ENCODE measurements at regions not wholly inside any gene's neighbourhood (a gene's known extent, or its start where the extent isn't known, plus 50 kb on each side); places are given as distances from the start of the nearest gene placed in this dataset.

DNA sequence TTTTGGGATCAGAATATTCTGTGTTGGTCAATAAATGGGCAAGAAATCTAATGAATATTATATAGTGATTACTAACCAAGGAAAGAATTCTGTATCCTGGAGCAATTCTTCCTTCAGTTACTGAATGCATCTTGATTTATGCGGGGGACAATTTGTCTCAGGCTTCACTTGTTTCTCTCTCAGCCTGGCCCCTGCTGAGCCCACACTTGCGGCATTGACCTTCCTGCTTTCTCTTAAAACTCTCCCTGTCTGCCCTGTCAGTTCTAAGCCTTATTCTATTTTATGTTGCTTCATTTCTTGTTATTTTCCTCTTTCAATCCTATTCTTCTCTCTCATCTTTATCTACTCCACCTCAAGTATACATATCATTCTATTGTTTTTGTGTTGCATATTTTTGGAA lies 122.1 kb upstream of the TPK1 start:
- DNase-seq = no peak
- Mint-ChIP-seq H3K27me3 (no peaks in the 10 kb centered on the region), H3K36me3 (no peaks in the 10 kb centered on the region), H3K9me3 (peaks cover 8 to 12% of the 10 kb centered on the region in 2 donors), H3K4me1 (peaks cover 0 to 3% of the 10 kb centered on the region in 2 donors), H3K4me3 (no peak overlapping the region), H3K27ac (no peak overlapping the region)
- no peak for ATAC-seq (replicated peaks)

DNA sequence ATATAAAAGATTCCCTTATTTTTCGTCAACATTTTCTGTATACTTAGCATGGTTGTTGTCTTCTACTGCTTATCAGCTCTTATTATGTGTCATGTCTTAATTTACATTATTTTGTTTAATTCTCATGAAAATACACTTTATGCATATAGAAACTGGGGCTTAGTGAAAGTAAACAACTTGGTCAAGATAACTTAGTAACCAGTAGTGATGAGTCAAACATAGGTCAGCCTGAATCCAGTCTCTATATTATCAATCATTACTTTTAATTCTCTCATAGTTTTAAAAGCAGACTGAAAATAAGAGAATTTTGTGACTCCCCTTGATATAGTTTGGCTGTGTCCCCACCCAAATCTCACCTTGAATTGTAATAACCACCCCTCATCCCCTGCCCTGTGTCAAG lies 119.6 kb upstream of the TPK1 start:
- Mint-ChIP-seq H3K9me3 (peaks cover 10 to 16% of the 10 kb centered on the region in 2 donors), H3K4me1 (peaks cover 0 to 3% of the 10 kb centered on the region in 2 donors), H3K27ac (no peak overlapping the region), H3K27me3 (peaks cover 0 to 4% of the 10 kb centered on the region in 2 donors), H3K36me3 (no peaks in the 10 kb centered on the region), H3K4me3 (no peak overlapping the region)
- ATAC-seq (replicated peaks) = peak in 1 of 2 donors; percentile 8
- no peak for DNase-seq

DNA sequence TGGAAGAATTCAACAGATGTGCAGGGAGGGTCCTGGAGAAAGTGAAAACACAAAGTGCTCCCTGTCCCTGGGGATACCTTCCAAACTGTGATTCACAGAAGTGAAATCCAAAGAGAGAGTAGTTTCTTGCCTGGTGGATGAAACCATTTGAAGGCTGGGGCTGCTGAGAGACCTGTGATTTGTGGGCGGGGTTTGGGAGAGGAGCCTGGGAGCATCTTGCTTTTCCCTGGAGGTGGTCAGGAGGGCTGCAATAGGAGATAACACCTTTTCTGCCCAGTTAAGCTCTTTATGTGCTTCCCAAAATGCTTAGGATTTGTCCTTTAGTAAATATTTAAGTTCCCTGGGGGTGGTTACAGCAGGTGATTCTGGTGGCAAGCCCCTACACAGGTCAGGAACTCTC lies 105.3 kb upstream of the TPK1 start:
- Mint-ChIP-seq H3K27me3 (peaks cover 4 to 7% of the 10 kb centered on the region in 2 donors), H3K27ac (no peak overlapping the region), H3K4me3 (no peak overlapping the region), H3K36me3 (no peaks in the 10 kb centered on the region), H3K9me3 (no peaks in the 10 kb centered on the region), H3K4me1 (no peaks in the 10 kb centered on the region)
- ATAC-seq (replicated peaks) (no peak), DNase-seq (no peak)

DNA sequence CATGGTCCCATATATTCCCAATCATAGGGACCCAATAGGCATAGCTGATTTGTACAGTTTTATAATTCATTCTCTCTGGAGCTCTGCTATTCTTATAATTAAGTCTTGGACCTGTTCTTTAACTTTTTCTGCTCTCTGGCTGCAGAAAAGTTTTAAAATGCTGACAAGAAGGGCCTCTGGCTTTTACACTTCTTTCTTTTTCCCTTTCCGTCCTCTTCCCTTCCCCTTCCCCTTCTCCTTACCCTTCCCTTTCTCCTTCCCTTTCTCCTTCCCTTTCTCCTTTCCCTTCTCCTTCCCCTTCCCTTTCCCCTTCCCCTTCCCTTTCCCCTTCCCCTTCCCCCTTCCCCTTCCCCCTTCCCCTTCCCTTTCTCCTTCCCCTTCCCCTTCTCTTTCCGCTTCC lies 101.3 kb upstream of the TPK1 start:
- H3K27ac Mint-ChIP-seq = no peak overlapping the region
- DNase-seq (no peak), ATAC-seq (replicated peaks) (no peak)
- H3K27me3 Mint-ChIP-seq = peaks cover 10 to 12% of the 10 kb centered on the region in 2 donors
- no peak overlapping the region for H3K4me3 Mint-ChIP-seq
- peaks cover 2 to 3% of the 10 kb centered on the region in 2 donors for H3K36me3 Mint-ChIP-seq
- H3K4me1 Mint-ChIP-seq = no peaks in the 10 kb centered on the region
- peaks cover 3 to 5% of the 10 kb centered on the region in 2 donors for H3K9me3 Mint-ChIP-seq

DNA sequence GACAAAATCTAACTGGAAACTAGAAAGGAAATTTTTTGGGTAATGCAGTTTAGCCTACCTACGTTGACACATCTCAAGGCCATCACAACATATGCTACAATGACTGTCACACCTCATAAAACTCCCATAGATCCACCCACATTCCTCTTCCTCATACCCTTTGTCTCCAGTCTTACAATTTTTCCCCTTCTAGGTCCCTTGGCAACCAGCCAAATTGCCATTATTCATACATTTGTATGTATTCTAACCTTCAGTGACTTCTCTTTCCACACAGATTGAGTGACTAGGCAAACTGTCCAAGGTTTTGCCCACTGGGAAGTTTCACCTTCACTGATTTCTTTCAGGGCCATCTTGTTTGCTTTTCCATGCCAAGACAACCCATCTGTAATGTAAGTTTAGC lies 100.5 kb upstream of the TPK1 start:
- DNase-seq (no peak), ATAC-seq (replicated peaks) (no peak)
- Mint-ChIP-seq H3K27me3 (peaks cover 10 to 12% of the 10 kb centered on the region in 2 donors), H3K4me1 (no peaks in the 10 kb centered on the region), H3K4me3 (no peak overlapping the region), H3K9me3 (peaks cover 3 to 5% of the 10 kb centered on the region in 2 donors), H3K36me3 (peaks cover 2 to 3% of the 10 kb centered on the region in 2 donors), H3K27ac (no peak overlapping the region)

DNA sequence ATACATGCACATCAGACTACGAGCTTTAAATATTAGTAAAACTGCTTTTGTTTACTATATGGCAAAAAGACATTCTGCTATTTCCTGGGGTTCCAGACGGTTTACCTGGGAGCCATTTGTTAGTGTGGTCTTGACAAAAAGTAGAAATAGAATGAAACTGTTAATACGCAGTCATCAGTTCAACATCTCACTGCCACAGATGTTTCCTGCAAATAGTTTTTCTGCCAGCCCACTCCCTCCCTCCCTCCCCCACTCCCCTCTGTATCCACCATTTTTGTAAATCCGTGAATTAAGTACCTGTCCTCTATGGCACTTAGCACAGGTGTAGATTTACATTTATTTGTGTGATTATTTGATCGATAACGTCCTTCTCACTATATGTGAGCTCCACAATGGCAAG lies 74.6 kb upstream of the TPK1 start:
- no peak overlapping the region for H3K4me3 Mint-ChIP-seq
- no peak for ATAC-seq (replicated peaks)
- H3K4me1 Mint-ChIP-seq = peaks cover 18 to 19% of the 10 kb centered on the region in 2 donors
- no peaks in the 10 kb centered on the region for H3K36me3 Mint-ChIP-seq
- no peaks in the 10 kb centered on the region for H3K9me3 Mint-ChIP-seq
- H3K27me3 Mint-ChIP-seq = no peaks in the 10 kb centered on the region
- H3K27ac Mint-ChIP-seq = no peak overlapping the region
- no peak for DNase-seq

DNA sequence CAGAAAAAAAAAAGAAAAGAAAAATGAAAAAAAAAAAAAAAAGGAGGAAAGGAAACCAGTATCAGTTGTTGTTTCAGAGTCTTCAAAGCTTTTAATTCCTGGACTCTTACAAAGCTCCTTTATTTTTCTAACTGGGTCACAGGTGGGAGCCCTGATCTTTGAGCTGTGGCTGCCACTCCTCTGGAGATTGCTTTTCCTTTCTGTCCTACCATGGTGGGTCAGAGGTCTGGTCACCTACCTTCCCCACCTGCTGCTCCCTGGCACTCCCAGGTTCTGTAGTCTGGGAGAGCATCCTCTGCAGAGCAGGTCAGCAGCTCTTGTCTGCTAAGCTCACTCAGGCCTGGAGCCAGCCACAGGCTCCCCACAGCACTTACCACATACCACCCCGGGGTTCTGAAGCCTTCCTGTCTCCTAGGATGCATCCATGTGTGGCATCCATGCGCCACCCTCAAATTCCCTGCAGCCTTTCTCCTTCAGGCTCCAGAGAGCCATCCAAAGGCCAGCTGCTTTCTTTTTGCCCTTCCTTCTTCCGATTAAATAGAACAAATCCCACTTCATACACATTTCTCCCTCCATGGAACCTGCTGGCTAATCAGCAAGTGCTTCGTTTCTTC lies 73.2 kb upstream of the TPK1 start:
- H3K9me3 Mint-ChIP-seq = no peaks in the 10 kb centered on the region
- H3K27ac Mint-ChIP-seq = no peak overlapping the region
- H3K4me3 Mint-ChIP-seq = no peak overlapping the region
- H3K36me3 Mint-ChIP-seq = no peaks in the 10 kb centered on the region
- no peaks in the 10 kb centered on the region for H3K27me3 Mint-ChIP-seq
- no peak for ATAC-seq (replicated peaks)
- DNase-seq = no peak
- H3K4me1 Mint-ChIP-seq = peaks cover 18 to 19% of the 10 kb centered on the region in 2 donors

DNA sequence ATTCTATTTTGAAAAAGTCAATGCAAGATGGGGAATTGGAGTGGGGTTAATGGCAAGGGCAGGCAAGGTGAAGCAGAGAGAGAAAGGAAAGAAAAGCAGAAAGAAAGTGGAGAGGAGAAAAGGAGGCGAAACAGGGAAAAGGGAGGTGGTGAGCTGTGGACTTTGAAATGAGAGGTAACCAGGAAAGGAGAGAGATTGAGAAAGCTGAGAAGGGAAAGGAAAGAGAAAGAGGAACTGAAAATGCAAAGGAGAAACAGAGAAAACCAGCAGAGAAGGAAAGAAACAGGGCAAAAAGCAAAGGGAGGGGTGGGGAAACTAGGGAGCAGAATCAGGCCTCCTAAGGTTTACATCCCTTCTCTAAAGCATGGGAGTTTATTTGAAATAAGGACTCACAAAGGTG lies 72.5 kb upstream of the TPK1 start:
- H3K27me3 Mint-ChIP-seq = no peaks in the 10 kb centered on the region
- H3K36me3 Mint-ChIP-seq = no peaks in the 10 kb centered on the region
- H3K4me3 Mint-ChIP-seq = no peak overlapping the region
- peaks cover 18 to 19% of the 10 kb centered on the region in 2 donors for H3K4me1 Mint-ChIP-seq
- no peaks in the 10 kb centered on the region for H3K9me3 Mint-ChIP-seq
- ATAC-seq (replicated peaks) (no peak), DNase-seq (no peak)
- H3K27ac Mint-ChIP-seq = no peak overlapping the region

DNA sequence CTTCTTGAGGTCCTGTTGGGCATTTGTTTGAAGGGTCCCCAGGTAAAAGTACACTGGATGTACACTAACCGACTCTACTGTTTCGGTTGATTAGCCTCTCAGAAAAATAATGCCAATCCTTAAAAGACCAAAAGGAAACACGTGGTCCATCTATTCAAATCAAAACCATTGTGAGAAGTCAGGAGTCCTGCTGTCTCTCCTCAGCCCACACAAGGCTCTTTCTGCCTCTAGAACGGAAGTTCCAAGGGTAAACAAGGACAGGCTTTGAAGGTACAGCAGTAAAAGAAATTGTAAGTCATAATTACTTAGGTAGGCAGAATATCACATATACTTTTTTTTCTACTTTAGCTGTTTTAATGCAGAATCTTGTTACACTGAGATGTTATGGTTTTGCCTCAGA lies 71.7 kb upstream of the TPK1 start:
- H3K27ac Mint-ChIP-seq = no peak overlapping the region

DNA sequence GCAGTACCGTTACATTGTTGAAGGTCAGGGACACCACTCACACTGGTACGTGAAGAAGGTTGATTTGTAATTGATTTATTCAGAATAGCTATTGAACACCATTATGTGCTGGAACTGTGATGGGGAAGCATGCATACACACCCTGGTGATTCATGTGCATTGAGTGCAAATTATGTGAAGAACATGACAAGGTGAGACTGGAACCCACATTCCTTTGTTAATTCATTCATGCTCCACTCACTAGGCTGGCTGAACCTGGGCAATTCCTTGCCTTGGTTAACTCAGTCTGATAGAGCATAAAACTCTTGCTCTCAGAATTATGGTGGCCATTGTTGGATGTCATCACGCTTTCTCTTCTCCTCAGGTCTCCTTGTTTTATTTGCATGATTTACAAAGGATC lies 67.3 kb upstream of the TPK1 start:
- peaks cover 0 to 4% of the 10 kb centered on the region in 2 donors for H3K27me3 Mint-ChIP-seq
- ATAC-seq (replicated peaks) (no peak), DNase-seq (no peak)
- H3K9me3 Mint-ChIP-seq = peaks cover 0 to 9% of the 10 kb centered on the region in 2 donors
- H3K27ac Mint-ChIP-seq = no peak overlapping the region
- peaks cover 8% of the 10 kb centered on the region in 2 donors for H3K4me1 Mint-ChIP-seq
- H3K36me3 Mint-ChIP-seq = no peaks in the 10 kb centered on the region
- H3K4me3 Mint-ChIP-seq = no peak overlapping the region

More for the DNA sequence above, 71.7 kb upstream of the TPK1 start:
- Mint-ChIP-seq H3K4me1 (peaks cover 18 to 19% of the 10 kb centered on the region in 2 donors), H3K36me3 (no peaks in the 10 kb centered on the region), H3K27me3 (no peaks in the 10 kb centered on the region), H3K9me3 (no peaks in the 10 kb centered on the region), H3K4me3 (no peak overlapping the region)
- no peak for DNase-seq
- ATAC-seq (replicated peaks) = peak in 1 of 2 donors; percentile 63

DNA sequence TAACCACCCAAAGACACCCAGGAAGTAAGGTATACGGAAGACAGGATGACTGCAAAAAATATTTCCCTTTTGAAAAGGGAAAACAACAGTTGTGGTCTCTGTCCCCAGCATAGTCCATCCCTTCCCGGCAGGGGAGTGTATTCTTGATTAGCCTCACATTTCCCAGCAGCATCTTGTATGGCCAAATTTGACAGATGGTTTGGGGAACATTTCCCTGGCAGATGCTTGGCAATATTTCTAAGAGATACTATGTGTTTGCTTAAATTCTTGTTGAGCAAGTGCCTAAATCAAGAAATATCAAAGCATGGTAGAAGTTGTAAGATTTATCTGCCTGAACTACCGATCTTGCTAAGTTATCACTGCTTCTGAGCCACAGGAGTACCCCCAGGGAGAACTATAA lies 56.9 kb upstream of the TPK1 start:
- H3K9me3 Mint-ChIP-seq = no peaks in the 10 kb centered on the region

More for the DNA sequence above, 56.9 kb upstream of the TPK1 start:
- H3K4me3 Mint-ChIP-seq = no peak overlapping the region
- H3K4me1 Mint-ChIP-seq = no peaks in the 10 kb centered on the region
- H3K27me3 Mint-ChIP-seq = no peaks in the 10 kb centered on the region
- no peak overlapping the region for H3K27ac Mint-ChIP-seq
- no peaks in the 10 kb centered on the region for H3K36me3 Mint-ChIP-seq
- no peak for ATAC-seq (replicated peaks)
- no peak for DNase-seq
